ENCODE measurements at regions not wholly inside any gene's neighbourhood (a gene's known extent, or its start where the extent isn't known, plus 50 kb on each side); places are given as distances from the start of the nearest gene placed in this dataset.

GRCh38 chr6:81565071-81565470, 187.4 kb downstream of the TENT5A start:
- no peak for FAIRE-seq
- Histone ChIP-seq H3K27ac (ENCODE audit: low read depth in 1 of 3, low read length in 2 of 3) (no peak overlapping the region), H3K4me1 (ENCODE audit: control insufficient read depth in 3 of 3, insufficient read depth in 2 of 3, low read depth in 1 of 3, low read length in 2 of 3) (peaks cover 0 to 9% (median 0%) of the 10 kb centered on the region in 3 donors), H3K4me3 (ENCODE audit: low read depth in 1 of 3, low read length in 3 of 3) (no peak overlapping the region), H3K36me3 (ENCODE audit: control insufficient read depth in 3 of 3, insufficient read depth in 2 of 3, low read depth in 1 of 3, low read length in 3 of 3) (no peaks in the 10 kb centered on the region), H3K9me3 (ENCODE audit: control insufficient read depth in 2 of 2, insufficient read depth in 1 of 2, low read depth in 1 of 2, low read length in 1 of 2) (no peaks in the 10 kb centered on the region), H3K27me3 (ENCODE audit: control insufficient read depth in 3 of 3, insufficient read depth in 3 of 3, low read length in 3 of 3) (no peaks in the 10 kb centered on the region)
- WGBS, 3 donors, result 81 to 89% (median 88%) methylated on average over 2 of the region's 2 CpGs
- DNase-seq, result no peak

GRCh38 chr6:81564470-81565068, 187.9 kb downstream of the TENT5A start:
- Histone ChIP-seq H3K9me3 (ENCODE audit: control insufficient read depth in 2 of 2, insufficient read depth in 1 of 2, low read depth in 1 of 2, low read length in 1 of 2) (no peaks in the 10 kb centered on the region), H3K4me3 (ENCODE audit: low read depth in 1 of 3, low read length in 3 of 3) (no peak overlapping the region), H3K36me3 (ENCODE audit: control insufficient read depth in 3 of 3, insufficient read depth in 2 of 3, low read depth in 1 of 3, low read length in 3 of 3) (no peaks in the 10 kb centered on the region), H3K27me3 (ENCODE audit: control insufficient read depth in 3 of 3, insufficient read depth in 3 of 3, low read length in 3 of 3) (no peaks in the 10 kb centered on the region), H3K27ac (ENCODE audit: low read depth in 1 of 3, low read length in 2 of 3) (no peak overlapping the region), H3K4me1 (ENCODE audit: control insufficient read depth in 3 of 3, insufficient read depth in 2 of 3, low read depth in 1 of 3, low read length in 2 of 3) (peaks cover 0 to 9% (median 0%) of the 10 kb centered on the region in 3 donors)
- no peak for FAIRE-seq
- no peak for DNase-seq
- 82 to 87% (median 87%) methylated on average over 2 of the region's 2 CpGs for WGBS, 3 donors

GRCh38 chr6:81562169-81562568, 190.3 kb downstream of the TENT5A start:
- peak; percentile 61 for FAIRE-seq
- WGBS, 3 donors, result 6 to 33% (median 26%) methylated on average over 2 of the region's 2 CpGs

GRCh38 chr6:81561731-81562130, 190.8 kb downstream of the TENT5A start:
- no peak overlapping the region for H3K4me3 ChIP-seq (ENCODE audit: low read depth in 1 of 3, low read length in 3 of 3)
- H3K27ac ChIP-seq (ENCODE audit: low read depth in 1 of 3, low read length in 2 of 3), result peak overlapping the region in 1 of 3 donors; percentile 59
- WGBS, 3 donors, result 10 to 44% (median 26%) methylated on average over 2 of the region's 2 CpGs
- H3K36me3 ChIP-seq (ENCODE audit: control insufficient read depth in 3 of 3, insufficient read depth in 2 of 3, low read depth in 1 of 3, low read length in 3 of 3), result no peaks in the 10 kb centered on the region
- H3K27me3 ChIP-seq (ENCODE audit: control insufficient read depth in 3 of 3, insufficient read depth in 3 of 3, low read length in 3 of 3), result no peaks in the 10 kb centered on the region
- FAIRE-seq (no peak), DNase-seq (no peak)
- H3K4me1 ChIP-seq (ENCODE audit: control insufficient read depth in 3 of 3, insufficient read depth in 2 of 3, low read depth in 1 of 3, low read length in 2 of 3), result peaks cover 0 to 9% (median 0%) of the 10 kb centered on the region in 3 donors
- no peaks in the 10 kb centered on the region for H3K9me3 ChIP-seq (ENCODE audit: control insufficient read depth in 2 of 2, insufficient read depth in 1 of 2, low read depth in 1 of 2, low read length in 1 of 2)

More at GRCh38 chr6:81562169-81562568, 190.3 kb downstream of the TENT5A start:
- peak; percentile 32 to 80 for DNase-seq
- H3K27ac ChIP-seq (ENCODE audit: low read depth in 1 of 3, low read length in 2 of 3), result peak overlapping the region in 1 of 3 donors; percentile 59
- H3K4me3 ChIP-seq (ENCODE audit: low read depth in 1 of 3, low read length in 3 of 3), result no peak overlapping the region
- H3K4me1 ChIP-seq (ENCODE audit: control insufficient read depth in 3 of 3, insufficient read depth in 2 of 3, low read depth in 1 of 3, low read length in 2 of 3), result peaks cover 0 to 9% (median 0%) of the 10 kb centered on the region in 3 donors
- no peaks in the 10 kb centered on the region for H3K27me3 ChIP-seq (ENCODE audit: control insufficient read depth in 3 of 3, insufficient read depth in 3 of 3, low read length in 3 of 3)
- no peaks in the 10 kb centered on the region for H3K9me3 ChIP-seq (ENCODE audit: control insufficient read depth in 2 of 2, insufficient read depth in 1 of 2, low read depth in 1 of 2, low read length in 1 of 2)
- no peaks in the 10 kb centered on the region for H3K36me3 ChIP-seq (ENCODE audit: control insufficient read depth in 3 of 3, insufficient read depth in 2 of 3, low read depth in 1 of 3, low read length in 3 of 3)

DNA sequence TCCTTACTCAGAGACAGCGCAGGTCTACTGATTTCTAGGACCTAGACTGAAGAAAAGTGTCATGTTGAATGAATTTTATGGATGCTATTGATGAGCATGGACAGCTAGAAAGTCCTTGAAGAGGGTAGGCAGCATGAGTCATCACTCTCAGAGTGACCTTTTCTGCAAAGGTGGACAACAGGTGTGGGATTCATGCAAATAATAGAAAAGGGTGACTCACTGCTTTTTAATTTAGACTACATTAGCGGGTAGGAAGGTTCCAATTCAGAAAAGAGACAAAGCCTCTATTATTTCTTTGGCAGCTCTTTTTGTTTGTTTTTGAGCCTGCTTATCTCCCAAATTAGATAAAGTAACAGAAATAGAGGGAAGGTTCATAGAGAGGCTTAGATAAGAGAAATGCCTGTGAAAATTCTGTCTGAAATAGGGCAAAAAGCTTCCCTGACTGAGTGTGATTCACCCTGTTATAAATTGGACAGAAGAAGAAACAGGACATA, 191.4 kb downstream of the TENT5A start:
- Histone ChIP-seq H3K4me3 (ENCODE audit: low read depth in 1 of 3, low read length in 3 of 3) (no peak overlapping the region), H3K27me3 (ENCODE audit: control insufficient read depth in 3 of 3, insufficient read depth in 3 of 3, low read length in 3 of 3) (no peaks in the 10 kb centered on the region), H3K36me3 (ENCODE audit: control insufficient read depth in 3 of 3, insufficient read depth in 2 of 3, low read depth in 1 of 3, low read length in 3 of 3) (no peaks in the 10 kb centered on the region), H3K27ac (ENCODE audit: low read depth in 1 of 3, low read length in 2 of 3) (no peak overlapping the region), H3K9me3 (ENCODE audit: control insufficient read depth in 2 of 2, insufficient read depth in 1 of 2, low read depth in 1 of 2, low read length in 1 of 2) (no peaks in the 10 kb centered on the region), H3K4me1 (ENCODE audit: control insufficient read depth in 3 of 3, insufficient read depth in 2 of 3, low read depth in 1 of 3, low read length in 2 of 3) (peaks cover 0 to 9% (median 0%) of the 10 kb centered on the region in 3 donors)
- 30 to 59% (median 42%) methylated on average over 2 of the region's 2 CpGs for WGBS, 3 donors
- FAIRE-seq (no peak), DNase-seq (peak in 1 of 2 donors; percentile 11)

DNA sequence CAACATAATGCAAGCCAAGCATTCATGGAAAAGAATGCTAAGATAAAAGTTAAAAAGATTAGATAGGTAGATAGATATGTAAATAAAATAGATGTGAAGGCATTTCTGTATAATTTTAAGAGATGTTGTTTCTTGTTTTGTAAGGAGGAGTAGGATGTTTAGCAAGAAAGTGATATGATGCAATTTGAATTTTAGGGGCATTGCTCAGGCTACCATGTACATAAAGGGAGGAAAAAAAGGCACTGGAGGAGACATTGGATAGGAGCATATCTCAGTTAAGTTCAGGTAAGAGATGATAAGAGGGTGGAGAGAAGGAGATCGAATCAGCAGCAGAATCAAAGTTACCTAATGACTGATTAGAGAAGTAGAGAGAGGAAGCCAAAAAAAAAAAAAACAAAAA, 194.7 kb downstream of the TENT5A start:
- no peaks in the 10 kb centered on the region for H3K36me3 ChIP-seq (ENCODE audit: control insufficient read depth in 3 of 3, insufficient read depth in 2 of 3, low read depth in 1 of 3, low read length in 3 of 3)
- FAIRE-seq (no peak), DNase-seq (no peak)
- H3K4me3 ChIP-seq (ENCODE audit: low read depth in 1 of 3, low read length in 3 of 3), result no peak overlapping the region
- H3K27ac ChIP-seq (ENCODE audit: low read depth in 1 of 3, low read length in 2 of 3), result no peak overlapping the region
- H3K9me3 ChIP-seq (ENCODE audit: control insufficient read depth in 2 of 2, insufficient read depth in 1 of 2, low read depth in 1 of 2, low read length in 1 of 2), result no peaks in the 10 kb centered on the region
- H3K27me3 ChIP-seq (ENCODE audit: control insufficient read depth in 3 of 3, insufficient read depth in 3 of 3, low read length in 3 of 3), result no peaks in the 10 kb centered on the region
- peaks cover 0 to 9% (median 0%) of the 10 kb centered on the region in 3 donors for H3K4me1 ChIP-seq (ENCODE audit: control insufficient read depth in 3 of 3, insufficient read depth in 2 of 3, low read depth in 1 of 3, low read length in 2 of 3)
- WGBS, 3 donors, result 73 to 77% (median 74%) methylated on average over 1 of the region's 1 CpG

DNA sequence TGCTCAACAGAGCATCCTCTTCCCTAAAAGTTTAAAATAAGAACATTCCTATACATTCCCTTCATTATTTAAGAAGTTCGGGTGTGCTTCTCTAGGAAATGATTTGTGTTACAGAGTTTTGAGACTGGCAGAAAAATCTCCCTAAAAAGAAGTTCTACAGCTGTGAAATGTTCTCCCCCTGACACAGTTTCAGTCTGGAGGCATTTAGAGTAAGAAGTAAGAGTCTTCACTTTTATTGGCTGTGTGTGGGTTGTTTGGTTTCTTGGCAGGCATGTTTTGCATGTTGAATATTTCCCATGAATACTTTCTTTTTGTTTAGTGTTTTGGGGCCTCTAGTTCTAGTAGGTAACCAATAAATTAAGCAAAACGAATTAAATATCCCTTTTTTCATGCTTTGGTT, 195.9 kb downstream of the TENT5A start:
- peaks cover 0 to 6% (median 0%) of the 10 kb centered on the region in 3 donors for H3K4me1 ChIP-seq (ENCODE audit: control insufficient read depth in 3 of 3, insufficient read depth in 2 of 3, low read depth in 1 of 3, low read length in 2 of 3)
- H3K27me3 ChIP-seq (ENCODE audit: control insufficient read depth in 3 of 3, insufficient read depth in 3 of 3, low read length in 3 of 3), result no peaks in the 10 kb centered on the region
- WGBS, 3 donors, result 40 to 88% (median 47%) methylated on average over 1 to 2 of the region's 2 CpGs
- DNase-seq, result no peak
- no peaks in the 10 kb centered on the region for H3K36me3 ChIP-seq (ENCODE audit: control insufficient read depth in 3 of 3, insufficient read depth in 2 of 3, low read depth in 1 of 3, low read length in 3 of 3)
- FAIRE-seq, result no peak
- H3K4me3 ChIP-seq (ENCODE audit: low read depth in 1 of 3, low read length in 3 of 3), result no peak overlapping the region
- no peaks in the 10 kb centered on the region for H3K9me3 ChIP-seq (ENCODE audit: control insufficient read depth in 2 of 2, insufficient read depth in 1 of 2, low read depth in 1 of 2, low read length in 1 of 2)
- no peak overlapping the region for H3K27ac ChIP-seq (ENCODE audit: low read depth in 1 of 3, low read length in 2 of 3)

GRCh38 chr6:81553216-81553615, 199.3 kb downstream of the TENT5A start:
- WGBS, 3 donors, result 76 to 81% (median 80%) methylated on average over 2 of the region's 2 CpGs
- no peaks in the 10 kb centered on the region for H3K36me3 ChIP-seq (ENCODE audit: control insufficient read depth in 3 of 3, insufficient read depth in 2 of 3, low read depth in 1 of 3, low read length in 3 of 3)
- no peak overlapping the region for H3K4me3 ChIP-seq (ENCODE audit: low read depth in 1 of 3, low read length in 3 of 3)
- peaks cover 0 to 5% of the 10 kb centered on the region in 2 donors for H3K9me3 ChIP-seq (ENCODE audit: control insufficient read depth in 2 of 2, insufficient read depth in 1 of 2, low read depth in 1 of 2, low read length in 1 of 2)
- no peak overlapping the region for H3K27ac ChIP-seq (ENCODE audit: low read depth in 1 of 3, low read length in 2 of 3)
- DNase-seq (no peak), FAIRE-seq (no peak)
- H3K27me3 ChIP-seq (ENCODE audit: control insufficient read depth in 3 of 3, insufficient read depth in 3 of 3, low read length in 3 of 3), result no peaks in the 10 kb centered on the region
- H3K4me1 ChIP-seq (ENCODE audit: control insufficient read depth in 3 of 3, insufficient read depth in 2 of 3, low read depth in 1 of 3, low read length in 2 of 3), result no peaks in the 10 kb centered on the region

DNA sequence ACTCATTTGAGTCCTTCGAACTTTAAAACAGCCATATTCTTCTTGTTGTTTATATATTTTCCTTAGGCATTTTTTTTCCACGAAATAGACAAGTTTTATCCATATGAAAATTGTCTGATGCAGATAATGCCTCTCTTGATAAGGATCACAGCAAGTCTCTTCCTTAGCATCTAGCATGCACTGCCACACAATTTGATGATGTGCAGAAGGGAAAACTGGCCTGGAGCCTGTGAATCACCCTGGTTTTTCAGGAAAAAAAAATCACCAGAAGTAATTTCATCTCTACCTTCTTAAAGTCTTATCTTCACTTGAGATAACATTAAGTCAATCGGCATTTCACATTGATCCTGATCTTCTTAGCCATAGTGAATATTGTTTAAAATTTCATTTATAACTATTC, 199.8 kb downstream of the TENT5A start:
- Histone ChIP-seq H3K4me3 (ENCODE audit: low read depth in 1 of 3, low read length in 3 of 3) (no peak overlapping the region), H3K4me1 (ENCODE audit: control insufficient read depth in 3 of 3, insufficient read depth in 2 of 3, low read depth in 1 of 3, low read length in 2 of 3) (no peaks in the 10 kb centered on the region), H3K27me3 (ENCODE audit: control insufficient read depth in 3 of 3, insufficient read depth in 3 of 3, low read length in 3 of 3) (no peaks in the 10 kb centered on the region), H3K9me3 (ENCODE audit: control insufficient read depth in 2 of 2, insufficient read depth in 1 of 2, low read depth in 1 of 2, low read length in 1 of 2) (peaks cover 0 to 5% of the 10 kb centered on the region in 2 donors), H3K36me3 (ENCODE audit: control insufficient read depth in 3 of 3, insufficient read depth in 2 of 3, low read depth in 1 of 3, low read length in 3 of 3) (no peaks in the 10 kb centered on the region), H3K27ac (ENCODE audit: low read depth in 1 of 3, low read length in 2 of 3) (no peak overlapping the region)
- 51 to 67% (median 64%) methylated on average over 3 of the region's 3 CpGs for WGBS, 3 donors
- DNase-seq (no peak), FAIRE-seq (no peak)
